GM19239 (cell line): ENCODE measurements at regions not wholly inside any gene's neighbourhood (a gene's known extent, or its start where the extent isn't known, plus 50 kb on each side); places are given as distances from the start of the nearest gene placed in this dataset.

Experiments used
- DNase-seq: peaks from one replicate; pipeline ENCODE4 v3.0.0; 2011; ENCODE audit warnings: low spot score; ENCODE audit not compliant: insufficient read length
- FAIRE-seq: peaks from 2 replicates; lab custom pipeline; 2011; peaks lifted over from hg19 to GRCh38; lab: Jason Lieb, UNC

GRCh38 chr4:43867908-43868307 lies 580.7 kb downstream of the KCTD8 start:
- FAIRE-seq (no peak), DNase-seq (no peak)

DNA sequence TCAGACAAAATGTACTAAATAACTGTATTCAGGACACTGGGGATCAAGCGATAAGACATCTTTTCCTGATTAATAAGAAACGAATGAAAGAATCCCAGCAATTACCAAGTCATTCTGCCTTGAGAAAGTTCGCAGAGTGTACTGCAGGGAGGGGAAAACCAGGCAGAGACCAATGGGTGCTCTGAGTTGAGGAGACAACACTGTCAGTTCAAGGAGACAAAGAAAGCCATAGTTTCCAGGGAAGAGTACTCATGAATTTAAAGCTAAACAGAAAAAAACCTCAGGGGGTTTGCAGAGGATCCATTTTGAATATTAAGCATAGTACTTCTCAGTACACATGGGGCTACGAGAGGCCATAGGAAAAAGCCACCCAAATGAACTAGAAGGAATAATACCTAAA lies 573.0 kb downstream of the KCTD8 start:
- no peak for DNase-seq
- no peak for FAIRE-seq

- no peak for FAIRE-seq
- no peak for DNase-seq
Measured at GRCh38 chr4:43882470-43882869, 566.1 kb downstream of the KCTD8 start.

DNA sequence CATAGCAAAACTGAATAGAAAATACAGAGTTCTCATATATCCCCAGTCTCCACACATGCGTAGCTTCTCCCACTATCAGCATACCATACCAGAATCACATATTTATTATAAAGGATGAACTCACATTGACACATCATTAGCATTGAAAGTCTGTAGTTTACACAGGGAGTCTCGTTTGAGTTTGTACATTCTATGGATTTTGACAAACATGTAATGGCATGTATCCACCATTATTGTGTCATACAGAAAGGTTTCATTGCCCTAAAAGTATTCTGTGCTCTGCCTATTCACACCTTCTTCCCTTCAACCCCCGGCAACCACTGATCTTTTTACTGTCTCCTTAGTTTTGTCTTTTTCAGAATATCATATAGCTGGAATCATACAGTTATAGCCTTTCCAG lies 562.4 kb downstream of the KCTD8 start:
- no peak for FAIRE-seq
- DNase-seq, result no peak

GRCh38 chr4:43898836-43899235 lies 549.8 kb downstream of the KCTD8 start:
- DNase-seq, result no peak
- FAIRE-seq, result no peak

DNA sequence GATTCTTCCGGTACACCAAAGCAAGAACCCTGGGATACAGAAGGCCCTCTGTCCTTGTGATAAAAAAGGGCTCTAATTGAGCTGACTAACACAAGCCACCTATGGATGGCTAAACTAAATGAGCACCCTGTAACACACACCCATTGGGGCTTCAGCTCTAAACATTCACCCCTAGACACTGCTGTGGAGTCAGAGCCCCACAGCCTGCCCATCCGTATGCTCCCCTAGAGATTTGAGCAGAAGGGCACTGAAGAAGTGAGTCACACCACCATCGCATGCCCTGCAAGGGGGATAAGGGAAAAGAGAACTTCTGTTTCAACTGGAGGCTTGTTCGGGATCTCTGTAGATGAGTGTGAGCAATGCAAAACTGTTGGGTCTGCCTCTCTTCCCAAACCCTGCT lies 545.2 kb downstream of the KCTD8 start:
- FAIRE-seq (no peak), DNase-seq (no peak)

GRCh38 chr4:43918377-43918776 lies 530.2 kb downstream of the KCTD8 start:
- no peak for FAIRE-seq
- DNase-seq, result no peak

DNA sequence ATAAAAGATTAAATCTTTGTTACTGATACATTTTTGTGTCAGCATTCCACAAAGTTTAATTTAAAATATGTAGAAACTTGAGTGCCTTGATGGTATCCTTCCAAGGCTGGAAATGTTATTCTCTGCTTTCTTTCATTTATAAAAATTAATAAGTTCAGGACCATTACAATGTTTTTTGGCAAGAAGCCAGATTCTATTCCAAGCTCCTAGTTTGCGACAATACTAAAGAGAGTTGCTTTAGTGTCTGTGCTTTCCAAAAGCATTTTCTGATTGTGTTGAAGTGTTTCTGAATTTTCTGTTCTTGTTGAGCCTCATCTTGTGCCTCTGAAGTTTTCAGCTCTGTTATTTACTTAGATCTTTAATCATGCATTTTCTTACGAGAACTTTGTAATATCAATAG lies 516.2 kb downstream of the KCTD8 start:
- FAIRE-seq (no peak), DNase-seq (no peak)

- no peak for DNase-seq
Measured at GRCh38 chr4:43943998-43944397, 504.6 kb downstream of the KCTD8 start.

DNA sequence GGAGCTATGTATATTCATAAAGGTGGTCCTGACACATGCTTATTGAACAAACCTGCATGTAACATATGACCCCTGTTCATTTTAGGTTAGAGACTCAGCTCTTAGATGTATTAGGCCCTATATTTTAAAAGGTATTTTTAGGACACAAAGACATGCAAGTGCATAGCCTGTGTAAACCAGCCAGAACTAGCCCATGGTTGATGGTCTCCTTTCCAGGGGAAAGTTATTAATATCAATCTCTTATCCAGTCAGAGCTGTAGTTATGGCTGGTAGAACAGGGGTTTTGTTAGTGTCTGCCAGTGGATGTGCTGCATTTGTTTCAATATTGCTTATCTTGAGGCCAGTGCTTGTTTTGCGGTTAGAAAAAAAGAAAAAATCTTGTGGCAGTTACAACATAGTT lies 488.6 kb downstream of the KCTD8 start:
- no peak for FAIRE-seq

More at GRCh38 chr4:43943998-43944397, 504.6 kb downstream of the KCTD8 start:
- FAIRE-seq, result no peak

GRCh38 chr4:43968011-43968410 lies 480.6 kb downstream of the KCTD8 start:
- DNase-seq, result no peak
- FAIRE-seq, result no peak

More for the DNA sequence above, 488.6 kb downstream of the KCTD8 start:
- DNase-seq, result no peak

DNA sequence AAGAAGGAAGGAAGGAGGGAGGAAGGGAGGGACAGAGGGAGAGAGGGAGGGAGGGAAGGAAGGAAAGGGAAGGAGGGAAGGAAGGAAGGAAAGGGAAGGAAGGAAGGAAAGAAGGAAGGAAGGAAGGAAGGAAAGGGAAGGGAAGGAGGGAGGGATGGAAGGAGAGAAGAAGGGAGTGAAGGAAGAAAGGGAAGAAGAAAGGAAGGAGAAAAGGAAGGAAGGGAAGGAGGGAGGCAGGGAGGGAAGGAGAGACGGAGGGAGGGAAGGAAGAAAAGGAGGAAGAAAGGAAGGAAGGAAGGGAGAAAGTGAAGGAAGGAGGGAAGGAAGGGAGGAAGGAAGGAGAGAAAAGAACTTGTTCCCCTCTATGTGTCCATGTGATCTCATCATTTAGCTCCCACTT lies 465.0 kb downstream of the KCTD8 start:
- FAIRE-seq (no peak), DNase-seq (no peak)

DNA sequence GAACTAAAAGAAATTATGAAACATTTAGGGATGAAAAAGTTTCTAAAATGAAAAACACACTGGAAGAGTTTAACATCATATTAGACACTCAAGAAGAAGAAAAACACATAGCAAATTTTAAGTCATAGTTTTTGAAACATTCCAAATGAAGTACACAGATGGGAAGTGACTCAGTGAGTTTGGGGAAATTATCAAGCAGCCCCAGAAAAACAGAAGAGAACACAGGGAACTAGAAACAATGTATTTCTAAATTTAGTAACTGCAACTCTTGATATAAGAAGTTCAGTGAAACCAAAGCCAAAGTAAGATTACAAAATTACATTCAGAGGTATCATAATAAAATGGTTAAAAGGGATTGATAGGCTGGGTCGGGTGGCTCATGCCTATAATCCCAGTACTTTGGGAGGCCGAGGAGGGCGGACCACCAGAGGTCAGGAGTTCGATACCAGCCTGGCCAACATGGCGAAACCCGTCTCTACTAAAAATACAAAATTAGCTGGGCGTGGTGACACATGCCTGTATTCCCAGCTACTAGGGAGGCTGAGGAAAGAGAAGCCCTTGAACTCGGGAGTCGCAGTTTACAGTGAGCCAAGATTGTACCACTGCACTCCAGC lies 461.2 kb downstream of the KCTD8 start:
- no peak for FAIRE-seq

GRCh38 chr4:43990551-43990950 lies 458.1 kb downstream of the KCTD8 start:
- DNase-seq (no peak), FAIRE-seq (no peak)

More for the DNA sequence above, 461.2 kb downstream of the KCTD8 start:
- DNase-seq, result no peak

DNA sequence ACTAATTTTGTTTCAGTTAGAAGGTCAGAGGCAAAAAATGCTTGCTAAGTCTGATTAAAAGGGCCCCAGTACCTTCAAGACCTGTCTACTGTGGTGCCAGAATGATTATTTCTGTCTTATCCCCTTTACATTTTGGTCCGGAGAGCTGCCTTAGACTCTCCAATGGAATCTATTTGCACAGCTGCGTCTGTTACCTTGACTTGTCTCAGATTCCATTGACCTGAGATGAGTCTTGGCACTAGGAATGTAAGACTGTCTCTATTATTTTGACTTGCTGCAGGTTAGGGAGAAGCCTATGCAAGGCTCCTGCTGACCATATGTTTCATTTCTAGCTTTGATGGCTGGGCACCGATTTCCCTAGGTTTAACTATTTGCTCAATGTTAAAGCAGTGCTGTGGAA lies 457.6 kb downstream of the KCTD8 start:
- FAIRE-seq (no peak), DNase-seq (no peak)

DNA sequence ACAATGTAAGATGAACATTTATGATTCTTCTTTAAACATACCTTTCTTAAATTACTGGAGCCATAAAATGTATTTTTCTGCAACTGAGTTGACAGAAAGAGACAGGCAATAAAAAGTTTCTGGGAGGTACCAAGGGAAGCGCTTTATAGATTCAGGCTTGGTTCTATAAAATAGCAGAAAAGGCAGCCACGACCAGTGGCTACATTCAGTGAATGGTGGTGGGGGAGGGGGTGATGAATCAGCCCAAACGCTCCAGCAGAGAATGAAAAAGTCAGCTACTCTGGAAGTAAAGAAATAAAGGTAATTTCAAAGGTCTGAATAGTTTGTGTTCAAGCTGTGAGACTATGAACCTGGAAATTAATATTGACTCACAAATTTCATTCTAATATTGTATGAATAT lies 456.1 kb downstream of the KCTD8 start:
- DNase-seq (no peak), FAIRE-seq (no peak)

- DNase-seq (no peak), FAIRE-seq (no peak)
Measured at GRCh38 chr4:43993196-43993902, 455.3 kb downstream of the KCTD8 start.

DNA sequence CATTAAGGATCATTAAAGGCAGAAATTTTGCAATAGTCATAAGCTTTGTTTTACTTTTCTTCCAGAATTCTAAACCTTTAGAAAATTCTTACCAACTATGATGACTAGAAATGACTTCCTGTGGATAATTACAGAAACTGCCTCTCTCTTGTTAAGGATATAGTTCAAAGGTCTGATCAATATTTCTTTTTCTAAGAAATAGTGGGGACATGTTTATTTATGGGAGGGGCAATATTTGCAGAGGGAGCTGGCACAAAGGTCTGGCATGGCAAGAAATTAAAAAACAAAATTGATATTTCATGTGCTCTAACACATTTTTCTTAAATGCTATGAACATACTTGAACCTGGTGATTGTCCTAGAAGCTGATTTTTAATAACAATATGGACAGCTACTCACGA lies 448.9 kb downstream of the KCTD8 start:
- no peak for FAIRE-seq
- no peak for DNase-seq

GRCh38 chr4:44002368-44002767 lies 446.2 kb downstream of the KCTD8 start:
- DNase-seq (no peak), FAIRE-seq (no peak)

- no peak for DNase-seq
- no peak for FAIRE-seq
Measured at GRCh38 chr4:44016570-44017421, 431.8 kb downstream of the KCTD8 start.

DNA sequence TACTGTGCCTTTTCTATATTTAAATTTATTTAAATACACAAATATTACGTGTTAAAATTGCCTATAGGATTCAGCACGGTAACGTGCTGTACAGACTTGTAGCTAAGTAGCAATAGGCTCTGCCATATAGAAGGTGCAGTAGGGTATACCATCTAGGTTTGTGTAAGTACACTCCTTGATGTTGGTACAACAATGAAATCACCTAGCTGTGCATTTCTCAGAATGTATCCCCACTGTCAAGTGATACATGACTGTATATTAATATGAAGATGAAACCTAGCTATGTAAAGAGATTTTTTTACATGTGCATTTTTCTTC lies 431.2 kb downstream of the KCTD8 start:
- DNase-seq, result no peak
- no peak for FAIRE-seq
